Naive thymus-derived CD4-positive, alpha-beta T cell (primary cell): ENCODE measurements at regions not wholly inside any gene's neighbourhood (a gene's known extent, or its start where the extent isn't known, plus 50 kb on each side); places are given as distances from the start of the nearest gene placed in this dataset.

Experiments used
- ATAC-seq: fragments of 150-1000 bp; cut with Tn5 transposase; 2 replicates; pipeline ENCODE4 v1.10.0; 2021; ENCODE audit warnings: mild to moderate bottlenecking, moderate library complexity
- CTCF ChIA-PET: fragments of 350-600 bp; sonication (Branson Sonifier 250); formaldehyde crosslinking; loops from one replicate; lab custom pipeline; 2021; ENCODE audit warnings: antibody characterized with exemption; lab: Charles Lee
- POLR2A ChIA-PET: fragments of 350-600 bp; sonication (Branson Sonifier 250); formaldehyde crosslinking; loops from one replicate; lab custom pipeline; 2021; ENCODE audit warnings: antibody characterized with exemption, inconsistent platforms; lab: Charles Lee
- DNase-seq, 9 donors: peaks; one replicate each; pipeline versions ENCODE4 v3.0.0 to v3.0.0-alpha.2; 2020 to 2022; ENCODE audit warnings: mixed read lengths in 1 of 9
- H3K27ac ChIP-seq: one replicate; pipeline ENCODE4 v1.7.0; 2013; ENCODE audit warnings: mild to moderate bottlenecking, low read depth, low read length, moderate library complexity
- H3K27me3 ChIP-seq, 2 donors: one replicate each; pipeline ENCODE4 v1.7.0; 2013; ENCODE audit warnings: low read length in 2 of 2, mild to moderate bottlenecking in 2 of 2, moderate library complexity in 2 of 2; ENCODE audit not compliant: control insufficient read depth in 2 of 2, insufficient read depth in 2 of 2
- H3K36me3 ChIP-seq, 3 experiments: 1 replicate in 2 of 3; 2 replicates in 1 of 3; pipeline ENCODE4 v1.7.0; 2013; ENCODE audit warnings: low read length in 3 of 3, mild to moderate bottlenecking in 3 of 3, moderate library complexity in 1 of 3; ENCODE audit not compliant: insufficient read depth in 3 of 3, control insufficient read depth in 2 of 3
- H3K4me1 ChIP-seq, 2 donors: one replicate each; pipeline ENCODE4 v1.7.0; 2013; ENCODE audit warnings: low read length in 2 of 2, mild to moderate bottlenecking in 2 of 2, moderate library complexity in 1 of 2; ENCODE audit not compliant: control insufficient read depth in 2 of 2, insufficient read depth in 2 of 2
- H3K4me3 ChIP-seq: 2 replicates; pipeline ENCODE4 v1.7.0; 2013; ENCODE audit warnings: mild to moderate bottlenecking, low read length
- H3K9me3 ChIP-seq, 3 experiments: 1 replicate in 2 of 3; 2 replicates in 1 of 3; pipeline ENCODE4 v1.7.0; 2013; ENCODE audit warnings: low read length in 3 of 3; ENCODE audit not compliant: control insufficient read depth in 2 of 3
- H3K27ac Mint-ChIP-seq, 9 donors: one replicate each; pipeline ENCODE4 v1.8.0; 2020 to 2022; ENCODE audit warnings: mixed read lengths in 9 of 9, mild to moderate bottlenecking in 8 of 9, moderate library complexity in 5 of 9, inconsistent platforms in 2 of 9
- H3K27me3 Mint-ChIP-seq, 5 donors: one replicate each; pipeline ENCODE4 v1.8.0; 2021 to 2022; ENCODE audit warnings: mixed read lengths in 5 of 5, mild to moderate bottlenecking in 1 of 5
- H3K36me3 Mint-ChIP-seq, 5 donors: one replicate each; pipeline ENCODE4 v1.8.0; 2020 to 2022; ENCODE audit warnings: mixed read lengths in 5 of 5, mild to moderate bottlenecking in 3 of 5, inconsistent platforms in 1 of 5
- H3K4me1 Mint-ChIP-seq, 7 donors: one replicate each; pipeline ENCODE4 v1.8.0; 2020 to 2022; ENCODE audit warnings: mixed read lengths in 7 of 7, mild to moderate bottlenecking in 3 of 7, inconsistent platforms in 1 of 7
- H3K4me3 Mint-ChIP-seq, 10 donors: one replicate each; pipeline ENCODE4 v1.8.0; 2020 to 2022; ENCODE audit warnings: mild to moderate bottlenecking in 10 of 10, mixed read lengths in 10 of 10, moderate library complexity in 6 of 10, inconsistent platforms in 2 of 10
- H3K9me3 Mint-ChIP-seq, 11 donors: one replicate each; pipeline ENCODE4 v1.8.0; 2020 to 2022; ENCODE audit warnings: mixed read lengths in 11 of 11, mild to moderate bottlenecking in 4 of 11, inconsistent platforms in 1 of 11, moderate library complexity in 1 of 11
- intact Hi-C, 2 donors: fragments of 100-400 bp; cut with micrococcal nuclease; formaldehyde crosslinking; loops; one replicate each; pipeline ENCODE4 v1.15.1; 2023

DNA sequence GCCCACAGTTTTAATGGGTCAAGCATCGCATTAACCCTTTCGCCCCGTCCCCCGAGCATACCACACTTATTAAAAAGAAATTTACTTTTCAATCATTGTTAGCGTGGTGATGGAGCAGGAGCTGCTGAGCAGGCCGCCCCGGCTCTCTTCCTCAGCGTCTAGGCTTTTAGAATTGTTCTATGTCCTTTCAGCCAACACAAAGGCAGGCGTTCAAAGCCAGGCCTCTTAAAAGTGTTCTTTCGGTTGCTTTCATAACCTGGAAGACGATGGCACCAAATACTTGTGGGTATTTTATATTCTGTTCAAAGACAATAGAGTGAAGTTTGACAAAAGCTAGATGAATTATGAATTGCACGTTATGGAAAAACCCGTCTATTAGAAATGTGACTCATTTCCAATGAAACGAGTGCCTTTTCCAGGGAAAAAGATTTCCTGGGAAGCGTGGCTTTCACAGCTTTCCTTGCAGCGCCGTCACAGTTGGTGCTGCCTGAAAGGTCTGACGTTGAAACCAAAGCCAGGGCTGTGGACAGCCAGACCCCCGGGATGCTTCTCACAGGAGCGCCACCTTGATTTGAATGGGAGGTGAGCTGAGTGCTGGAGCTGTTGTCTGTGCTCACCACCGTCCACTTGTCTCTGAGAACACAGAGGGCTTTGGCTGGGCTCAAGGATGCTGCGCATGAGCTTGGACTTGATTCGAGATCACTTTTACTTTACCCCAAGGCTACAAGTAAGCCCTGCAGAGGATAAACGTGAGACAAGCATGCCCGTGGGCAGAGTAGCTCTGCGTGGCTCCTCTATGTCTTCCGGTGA lies 78.8 kb downstream of the SOX1 start:
- no peaks in the 10 kb centered on the region for H3K27me3 ChIP-seq
- Mint-ChIP-seq H3K4me1 (no peaks in the 10 kb centered on the region), H3K27me3 (peaks cover 0 to 28% (median 10%) of the 10 kb centered on the region in 5 donors), H3K9me3 (peaks cover 0 to 14% (median 3%) of the 10 kb centered on the region in 11 donors), H3K4me3 (no peak overlapping the region), H3K27ac (no peak overlapping the region), H3K36me3 (no peaks in the 10 kb centered on the region)
- H3K36me3 ChIP-seq, result no peaks in the 10 kb centered on the region
- ATAC-seq (no peak), DNase-seq (no peak)
- no peaks in the 10 kb centered on the region for H3K4me1 ChIP-seq
- no peak overlapping the region for H3K27ac ChIP-seq
- H3K4me3 ChIP-seq, result no peak overlapping the region
- H3K9me3 ChIP-seq, result peaks cover 0 to 3% (median 0%) of the 10 kb centered on the region in 3 experiments
- intact Hi-C loops, result no loop called here
- CTCF ChIA-PET, result no interaction called here
- POLR2A ChIA-PET, result no interaction called here

DNA sequence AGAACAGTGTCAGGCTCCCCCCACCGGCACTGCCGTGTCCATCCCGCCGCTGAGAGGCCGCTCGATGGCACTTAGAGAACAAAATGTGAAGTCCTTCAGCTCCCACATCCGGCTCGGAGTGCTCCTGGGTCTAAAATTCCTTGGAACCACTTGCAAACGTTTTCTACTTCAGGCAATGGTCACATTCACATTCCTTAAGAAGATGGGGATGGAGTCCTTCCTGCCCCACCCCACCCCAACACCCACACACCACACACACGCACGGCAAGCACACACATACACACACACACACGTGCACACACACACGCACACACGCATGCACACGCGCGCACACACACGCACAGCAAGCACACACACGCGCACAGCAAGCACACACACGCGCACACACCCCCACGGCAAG lies 83.4 kb downstream of the SOX1 start:
- Histone ChIP-seq H3K9me3 (peaks cover 0 to 3% (median 0%) of the 10 kb centered on the region in 3 experiments), H3K4me3 (no peak overlapping the region), H3K27ac (no peak overlapping the region), H3K4me1 (no peaks in the 10 kb centered on the region), H3K27me3 (no peaks in the 10 kb centered on the region), H3K36me3 (no peaks in the 10 kb centered on the region)
- no peak for ATAC-seq
- DNase-seq, result no peak
- H3K27me3 Mint-ChIP-seq, result peaks cover 0 to 35% (median 10%) of the 10 kb centered on the region in 5 donors
- no peak overlapping the region for H3K4me3 Mint-ChIP-seq
- intact Hi-C loops, result no loop called here
- H3K36me3 Mint-ChIP-seq, result no peaks in the 10 kb centered on the region
- no peak overlapping the region for H3K27ac Mint-ChIP-seq
- H3K4me1 Mint-ChIP-seq, result no peaks in the 10 kb centered on the region
- H3K9me3 Mint-ChIP-seq, result peaks cover 0 to 14% (median 3%) of the 10 kb centered on the region in 11 donors
- POLR2A ChIA-PET, result no interaction called here
- CTCF ChIA-PET, result no interaction called here

DNA sequence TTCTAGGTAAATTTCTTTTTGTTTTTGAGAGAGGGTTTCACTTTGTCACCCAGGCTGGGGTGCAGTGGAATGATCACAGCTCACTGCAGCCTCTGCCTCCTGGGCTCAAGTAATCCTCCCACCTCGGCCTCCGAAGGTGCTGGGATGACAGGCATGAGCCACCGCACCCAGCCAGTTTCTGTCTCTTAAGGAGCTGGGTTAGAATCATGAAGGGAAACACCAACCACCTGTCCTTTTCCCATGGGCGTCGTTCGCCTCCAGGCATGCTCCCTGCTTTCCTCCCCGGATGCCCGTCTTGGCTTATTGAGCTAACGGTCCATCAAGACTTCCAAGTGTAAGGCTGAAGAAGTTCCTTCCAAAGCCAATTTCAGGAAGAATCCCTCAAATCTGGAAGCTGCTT lies 85.9 kb downstream of the SOX1 start:
- no peaks in the 10 kb centered on the region for H3K36me3 Mint-ChIP-seq
- Histone ChIP-seq H3K27me3 (no peaks in the 10 kb centered on the region), H3K9me3 (peaks cover 0 to 3% (median 0%) of the 10 kb centered on the region in 3 experiments), H3K36me3 (no peaks in the 10 kb centered on the region), H3K4me3 (no peak overlapping the region), H3K4me1 (no peaks in the 10 kb centered on the region), H3K27ac (no peak overlapping the region)
- peaks cover 0 to 35% (median 14%) of the 10 kb centered on the region in 5 donors for H3K27me3 Mint-ChIP-seq
- no peak overlapping the region for H3K27ac Mint-ChIP-seq
- ATAC-seq (no peak), DNase-seq (no peak)
- no peak overlapping the region for H3K4me3 Mint-ChIP-seq
- no peaks in the 10 kb centered on the region for H3K4me1 Mint-ChIP-seq
- POLR2A ChIA-PET, result no interaction called here
- H3K9me3 Mint-ChIP-seq, result peaks cover 0 to 14% (median 5%) of the 10 kb centered on the region in 11 donors
- CTCF ChIA-PET, result no interaction called here
- intact Hi-C loops, result no loop called here

DNA sequence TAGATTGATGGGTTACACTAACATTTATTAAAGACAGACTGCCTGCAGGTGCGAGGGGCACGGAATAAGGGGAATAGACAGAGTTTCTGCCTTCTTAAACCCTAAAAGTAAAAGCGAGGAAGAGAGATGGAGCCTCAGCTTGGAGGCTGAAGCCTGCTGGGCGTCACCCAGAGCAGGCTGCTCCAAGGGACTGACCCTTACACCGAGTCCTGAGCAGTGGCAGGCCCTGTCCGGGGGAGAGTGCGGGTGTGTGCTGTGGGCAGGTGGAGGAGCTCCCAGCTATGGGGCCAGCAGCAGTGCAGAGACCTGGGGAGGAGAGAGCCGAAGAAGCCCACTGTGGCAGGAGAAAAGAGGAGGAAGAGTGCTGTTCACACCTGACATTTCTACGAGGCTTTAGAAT lies 86.4 kb downstream of the SOX1 start:
- Histone ChIP-seq H3K27me3 (no peaks in the 10 kb centered on the region), H3K9me3 (peaks cover 0 to 3% (median 0%) of the 10 kb centered on the region in 3 experiments), H3K27ac (no peak overlapping the region), H3K4me3 (no peak overlapping the region), H3K36me3 (no peaks in the 10 kb centered on the region), H3K4me1 (no peaks in the 10 kb centered on the region)
- peaks cover 0 to 15% (median 6%) of the 10 kb centered on the region in 11 donors for H3K9me3 Mint-ChIP-seq
- ChIA-PET POLR2A (no interaction called here), CTCF (no interaction called here)
- DNase-seq (no peak), ATAC-seq (no peak)
- H3K27ac Mint-ChIP-seq, result no peak overlapping the region
- no peaks in the 10 kb centered on the region for H3K4me1 Mint-ChIP-seq
- intact Hi-C loops, result no loop called here
- peaks cover 0 to 36% (median 17%) of the 10 kb centered on the region in 5 donors for H3K27me3 Mint-ChIP-seq
- no peak overlapping the region for H3K4me3 Mint-ChIP-seq
- no peaks in the 10 kb centered on the region for H3K36me3 Mint-ChIP-seq

DNA sequence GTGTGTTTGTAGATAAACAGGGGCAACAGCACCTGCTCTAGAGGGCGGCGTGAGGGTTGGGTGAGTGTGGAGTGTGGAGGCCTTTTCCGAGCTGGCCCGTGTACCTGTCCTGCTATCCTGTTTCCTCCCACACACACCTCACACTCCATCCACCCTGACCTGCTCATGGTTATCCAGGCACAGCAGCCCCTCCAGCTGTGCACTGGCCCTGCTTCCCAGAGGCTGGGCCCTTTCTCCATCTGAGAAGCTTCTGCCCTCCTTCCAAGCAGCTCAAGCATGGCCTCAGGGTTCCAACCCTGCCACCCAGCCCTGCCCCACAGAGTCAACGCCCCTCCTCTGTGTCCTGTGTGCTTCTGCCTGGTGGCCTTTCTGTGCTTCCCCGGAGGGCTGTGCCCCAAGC lies 86.9 kb downstream of the SOX1 start:
- Histone ChIP-seq H3K27me3 (no peaks in the 10 kb centered on the region), H3K9me3 (peaks cover 0 to under 1% (median 0%) of the 10 kb centered on the region in 3 experiments), H3K4me3 (no peak overlapping the region), H3K36me3 (no peaks in the 10 kb centered on the region), H3K4me1 (no peaks in the 10 kb centered on the region), H3K27ac (no peak overlapping the region)
- Mint-ChIP-seq H3K9me3 (peaks cover 0 to 10% (median 4%) of the 10 kb centered on the region in 11 donors), H3K27ac (no peak overlapping the region), H3K27me3 (peaks cover 0 to 37% (median 18%) of the 10 kb centered on the region in 5 donors), H3K36me3 (no peaks in the 10 kb centered on the region), H3K4me3 (peak overlapping the region in 1 of 10 donors; percentile 42), H3K4me1 (no peaks in the 10 kb centered on the region)
- DNase-seq, result no peak
- ATAC-seq, result no peak
- ChIA-PET CTCF (no interaction called here), POLR2A (no interaction called here)
- intact Hi-C loops, result no loop called here

DNA sequence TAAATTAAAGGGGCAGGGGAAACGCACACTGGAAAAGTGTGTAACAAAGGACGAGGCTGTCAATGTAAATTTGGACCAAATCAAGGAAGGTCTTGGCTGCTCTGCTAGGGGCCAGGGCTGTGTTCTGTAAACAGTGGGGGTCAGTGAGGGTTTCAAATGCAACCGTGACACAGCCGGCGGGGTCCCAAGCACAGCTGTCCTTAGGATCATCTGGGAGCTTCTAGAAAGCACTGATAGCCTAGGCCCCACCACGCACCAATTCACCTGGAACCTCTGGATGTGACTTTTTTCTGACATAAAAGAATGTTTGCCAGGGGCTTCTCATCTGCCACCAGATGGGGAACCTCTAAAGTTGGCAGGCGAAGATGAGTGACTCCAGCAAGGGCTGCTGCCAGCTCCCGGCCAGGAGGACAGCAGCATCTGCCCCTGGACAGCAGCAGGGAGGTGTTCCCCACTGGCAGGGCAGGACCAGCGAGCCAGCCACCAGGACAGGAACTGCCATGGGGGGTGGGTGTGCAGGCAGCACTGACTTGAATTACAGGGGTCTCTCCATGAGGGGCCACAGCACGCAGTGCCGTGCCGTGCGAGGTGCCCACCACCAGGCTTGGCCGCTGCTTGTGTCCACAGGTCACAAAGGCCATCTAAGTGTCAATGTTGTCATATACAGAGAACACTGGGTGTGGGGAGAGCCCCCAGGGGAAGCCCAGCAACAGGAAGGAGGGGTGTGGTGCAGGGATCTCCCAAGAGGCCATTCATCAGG lies 87.5 kb downstream of the SOX1 start:
- intact Hi-C loops, result no loop called here
- peaks cover 0 to 40% (median 24%) of the 10 kb centered on the region in 5 donors for H3K27me3 Mint-ChIP-seq
- ATAC-seq (no peak), DNase-seq (no peak)
- H3K9me3 Mint-ChIP-seq, result peaks cover 0 to 10% (median 4%) of the 10 kb centered on the region in 11 donors
- peak overlapping the region in 1 of 10 donors; percentile 42 for H3K4me3 Mint-ChIP-seq
- no peaks in the 10 kb centered on the region for H3K9me3 ChIP-seq
- no peaks in the 10 kb centered on the region for H3K36me3 ChIP-seq
- no peaks in the 10 kb centered on the region for H3K27me3 ChIP-seq
- H3K4me1 Mint-ChIP-seq, result no peaks in the 10 kb centered on the region
- H3K36me3 Mint-ChIP-seq, result no peaks in the 10 kb centered on the region
- no peak overlapping the region for H3K4me3 ChIP-seq
- ChIA-PET POLR2A (no interaction called here), CTCF (no interaction called here)
- no peak overlapping the region for H3K27ac Mint-ChIP-seq
- no peak overlapping the region for H3K27ac ChIP-seq
- no peaks in the 10 kb centered on the region for H3K4me1 ChIP-seq
